ENCODE measurements at regions not wholly inside any gene's neighbourhood (a gene's known extent, or its start where the extent isn't known, plus 50 kb on each side); places are given as distances from the start of the nearest gene placed in this dataset.

DNA sequence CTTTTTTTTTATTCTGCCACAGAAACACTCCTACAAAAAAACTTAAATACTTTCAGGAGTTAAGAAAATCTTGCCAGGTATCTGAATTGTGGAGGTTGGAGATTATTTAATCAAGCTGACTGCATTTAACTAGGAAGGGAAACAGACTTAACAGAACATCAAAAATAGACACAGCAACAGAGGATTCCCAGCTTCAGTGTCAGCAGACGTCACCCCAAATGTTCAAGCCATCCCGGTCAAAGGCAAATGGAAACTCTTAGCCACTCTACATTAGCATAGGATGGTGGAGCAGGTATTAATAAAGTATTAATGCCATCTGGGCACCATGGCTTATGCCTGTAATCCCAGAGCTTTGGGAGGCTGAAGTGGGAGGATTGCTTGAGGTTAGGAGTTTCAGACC is 139.7 kb upstream of the SVIL start:
- TF ChIP-seq, protein P1, sequence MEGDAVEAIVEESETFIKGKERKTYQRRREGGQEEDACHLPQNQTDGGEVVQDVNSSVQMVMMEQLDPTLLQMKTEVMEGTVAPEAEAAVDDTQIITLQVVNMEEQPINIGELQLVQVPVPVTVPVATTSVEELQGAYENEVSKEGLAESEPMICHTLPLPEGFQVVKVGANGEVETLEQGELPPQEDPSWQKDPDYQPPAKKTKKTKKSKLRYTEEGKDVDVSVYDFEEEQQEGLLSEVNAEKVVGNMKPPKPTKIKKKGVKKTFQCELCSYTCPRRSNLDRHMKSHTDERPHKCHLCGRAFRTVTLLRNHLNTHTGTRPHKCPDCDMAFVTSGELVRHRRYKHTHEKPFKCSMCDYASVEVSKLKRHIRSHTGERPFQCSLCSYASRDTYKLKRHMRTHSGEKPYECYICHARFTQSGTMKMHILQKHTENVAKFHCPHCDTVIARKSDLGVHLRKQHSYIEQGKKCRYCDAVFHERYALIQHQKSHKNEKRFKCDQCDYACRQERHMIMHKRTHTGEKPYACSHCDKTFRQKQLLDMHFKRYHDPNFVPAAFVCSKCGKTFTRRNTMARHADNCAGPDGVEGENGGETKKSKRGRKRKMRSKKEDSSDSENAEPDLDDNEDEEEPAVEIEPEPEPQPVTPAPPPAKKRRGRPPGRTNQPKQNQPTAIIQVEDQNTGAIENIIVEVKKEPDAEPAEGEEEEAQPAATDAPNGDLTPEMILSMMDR (IDR thresholded peaks at IDR 0.05) = no peak
- TF ChIP-seq EZH2 (IDR thresholded peaks at IDR 0.05; ENCODE audit: borderline replicate concordance, insufficient read depth, low read depth, low read length, poor library complexity, severe bottlenecking) = no peak

Data from B cell (primary cell).